NB4 (cell line): ENCODE measurements at regions not wholly inside any gene's neighbourhood (a gene's known extent, or its start where the extent isn't known, plus 50 kb on each side); places are given as distances from the start of the nearest gene placed in this dataset.

Experiments
- CTCF ChIP-seq: IDR thresholded peaks from one replicate; pipeline ENCODE4 v1.5.1; 2012; ENCODE audit warnings: low read depth, low read length
- MAX ChIP-seq: IDR thresholded peaks from 2 replicates; pipeline ENCODE4 v1.6.1; 2011; ENCODE audit warnings: low read depth, low read length
- MYC ChIP-seq: IDR thresholded peaks from 2 replicates; pipeline ENCODE4 v1.6.1; 2011; ENCODE audit warnings: low read depth, low read length
- POLR2A ChIP-seq: IDR thresholded peaks from 2 replicates; pipeline ENCODE4 v1.6.1; 2011; ENCODE audit warnings: mild to moderate bottlenecking; ENCODE audit not compliant: insufficient read length; ENCODE audit errors: extremely low read depth

GRCh38 chr2:18301421-18302139 is 258.9 kb downstream of the RDH14 start:
- TF ChIP-seq CTCF (no peak), POLR2A (no peak), MYC (no peak), MAX (no peak)
